IMR-90 (cell line): ENCODE measurements at regions not wholly inside any gene's neighbourhood (a gene's known extent, or its start where the extent isn't known, plus 50 kb on each side); places are given as distances from the start of the nearest gene placed in this dataset.

Experiments
- ATAC-seq: fragments of 200-7000 bp; cut with Tn5 transposase; 2 replicates; pipeline ENCODE4 v1.9.1; 2020; ENCODE audit warnings: low read depth, mild to moderate bottlenecking, moderate library complexity
- BruUV-seq: library from RNA; stranded (reverse); fragments of 400-500 nt; replicated peaks from 2 replicates; lab custom pipeline; 2021; lab: Mats Ljungman, UMichigan
- CTCF ChIA-PET: fragments of 300-600 bp; formaldehyde crosslinking; extraction: SDS; loops from one replicate; lab custom pipeline; 2021; ENCODE audit warnings: antibody characterized with exemption; lab: Yijun Ruan, JAX
- POLR2A ChIA-PET: fragments of 300-600 bp; sonication (Branson Sonifier 250); formaldehyde crosslinking; loops from one replicate; lab custom pipeline; 2022; ENCODE audit warnings: antibody characterized with exemption; ENCODE audit not compliant: unreplicated experiment; lab: Charles Lee
- DNase-seq: peaks from one replicate; pipeline ENCODE4 v3.0.0; 2013
- H2AFZ ChIP-seq: replicated peaks from 2 replicates; pipeline ENCODE3; 2013; ENCODE audit warnings: low read length, mild to moderate bottlenecking; ENCODE audit not compliant: poor library complexity
- H2AK5ac ChIP-seq: 2 replicates; pipeline ENCODE4 v1.6.1; 2013; ENCODE audit warnings: low read depth, low read length, inconsistent platforms
- H2AK9ac ChIP-seq: replicated peaks from 2 replicates; pipeline ENCODE3; 2013; ENCODE audit warnings: mild to moderate bottlenecking, low read depth, low read length, moderate library complexity; ENCODE audit not compliant: poor library complexity
- H2BK120ac ChIP-seq: 2 replicates; pipeline ENCODE4 v1.6.1; 2013; ENCODE audit warnings: low read depth, low read length, inconsistent platforms
- H2BK15ac ChIP-seq: 3 replicates; pipeline ENCODE4 v1.6.1; 2013; ENCODE audit warnings: low read depth, low read length, inconsistent platforms
- H2BK20ac ChIP-seq: 2 replicates; pipeline ENCODE4 v1.6.1; 2013; ENCODE audit warnings: low read depth, mild to moderate bottlenecking, inconsistent platforms, low read length, moderate library complexity
- H2BK5ac ChIP-seq: 2 replicates; pipeline ENCODE4 v1.6.1; 2013; ENCODE audit warnings: mild to moderate bottlenecking, low read depth, low read length, inconsistent platforms; ENCODE audit not compliant: poor library complexity, severe bottlenecking
- H3K14ac ChIP-seq: replicated peaks from 2 replicates; pipeline ENCODE4 v1.6.1; 2013; ENCODE audit warnings: low read depth, low read length, inconsistent platforms
- H3K18ac ChIP-seq: 2 replicates; pipeline ENCODE4 v1.6.1; 2013; ENCODE audit warnings: low read depth, low read length, control low read depth
- H3K23ac ChIP-seq: 2 replicates; pipeline ENCODE4 v1.6.1; 2013; ENCODE audit warnings: low read depth, low read length, inconsistent platforms
- H3K27ac ChIP-seq: 2 replicates; pipeline ENCODE4 v1.5.1; 2013; ENCODE audit warnings: mild to moderate bottlenecking, control low read depth, low read length; ENCODE audit not compliant: insufficient read depth
- H3K27me3 ChIP-seq: 2 replicates; pipeline ENCODE4 v1.6.1; 2013; ENCODE audit warnings: low read length; ENCODE audit not compliant: control insufficient read depth, insufficient read depth
- H3K36me3 ChIP-seq: 2 replicates; pipeline ENCODE4 v1.6.1; 2013; ENCODE audit warnings: low read length, mixed read lengths; ENCODE audit not compliant: control insufficient read depth, insufficient read depth
- H3K4ac ChIP-seq: 2 replicates; pipeline ENCODE4 v1.6.1; 2013; ENCODE audit warnings: low read depth, low read length, inconsistent platforms
- H3K4me1 ChIP-seq: 2 replicates; pipeline ENCODE4 v1.6.1; 2013; ENCODE audit warnings: low read length, mixed read lengths; ENCODE audit not compliant: control insufficient read depth, insufficient read depth
- H3K4me2 ChIP-seq: 2 replicates; pipeline ENCODE4 v1.6.1; 2013; ENCODE audit warnings: low read depth, mild to moderate bottlenecking, control low read depth, low read length, moderate library complexity
- H3K4me3 ChIP-seq: 2 replicates; pipeline ENCODE4 v1.5.1; 2013; ENCODE audit warnings: low read depth, mild to moderate bottlenecking, control low read depth, low read length, moderate library complexity; ENCODE audit not compliant: insufficient read depth
- H3K56ac ChIP-seq: 2 replicates; pipeline ENCODE4 v1.6.1; 2013; ENCODE audit warnings: low read length, inconsistent platforms; ENCODE audit not compliant: insufficient read depth; ENCODE audit errors: extremely low read depth
- H3K79me1 ChIP-seq, 2 experiments: 2 replicates each; pipeline ENCODE4 v1.6.1; 2013; ENCODE audit warnings: low read length in 2 of 2, inconsistent platforms in 1 of 2, low read depth in 1 of 2
- H3K9ac ChIP-seq: 2 replicates; pipeline ENCODE4 v1.6.1; 2013; ENCODE audit warnings: low read depth, low read length, control low read depth
- H3K9me1 ChIP-seq: 2 replicates; pipeline ENCODE4 v1.6.1; 2013; ENCODE audit warnings: low read length, inconsistent platforms; ENCODE audit not compliant: insufficient read depth
- H3K9me3 ChIP-seq: 2 replicates; pipeline ENCODE4 v1.6.1; 2013; ENCODE audit warnings: low read length; ENCODE audit not compliant: control insufficient read depth, insufficient read depth
- H4K20me1 ChIP-seq: 2 replicates; pipeline ENCODE4 v1.6.1; 2013; ENCODE audit warnings: low read length, inconsistent platforms; ENCODE audit not compliant: insufficient read depth
- H4K5ac ChIP-seq: 2 replicates; pipeline ENCODE4 v1.6.1; 2013; ENCODE audit warnings: mild to moderate bottlenecking, low read depth, low read length, control low read depth
- H4K8ac ChIP-seq, 2 experiments: 2 replicates each; pipeline ENCODE4 v1.6.1; 2013; ENCODE audit warnings: low read depth in 2 of 2, low read length in 2 of 2, control low read depth in 1 of 2, inconsistent platforms in 1 of 2
- H4K91ac ChIP-seq: 2 replicates; pipeline ENCODE4 v1.6.1; 2013; ENCODE audit warnings: low read depth, low read length, inconsistent platforms; ENCODE audit not compliant: insufficient read depth
- BHLHE40 ChIP-seq: fragments of 150-350 bp; IDR thresholded peaks from 2 replicates; pipeline ENCODE4 v1.6.1; 2016; ENCODE audit warnings: mild to moderate bottlenecking, low read depth, low read length
- FOS ChIP-seq: fragments of 150-350 bp; IDR thresholded peaks from 2 replicates; pipeline ENCODE4 v1.6.1; 2016; ENCODE audit warnings: low read depth, low read length
- MAZ ChIP-seq: IDR thresholded peaks from 2 replicates; pipeline ENCODE4 v1.6.1; 2012; ENCODE audit warnings: low read depth, mild to moderate bottlenecking, low read length, improper control_type of control experiment, moderate library complexity, borderline replicate concordance
- RCOR1 ChIP-seq: IDR thresholded peaks from 2 replicates; pipeline ENCODE4 v1.6.1; 2012; ENCODE audit warnings: mild to moderate bottlenecking, low read length, improper control_type of control experiment; ENCODE audit not compliant: insufficient replicate concordance
- WGBS, 2 experiments: methylation state at CpG; one replicate each; pipeline versions ENCODE4 v1.1.5 to v1.1.7; 2013; ENCODE audit warnings: missing lambda C conversion rate in 2 of 2; ENCODE audit not compliant: insufficient read length in 1 of 2; ENCODE audit errors: extremely low coverage in 2 of 2; 5-methylcytosine and 5-hydroxymethylcytosine counted together
- dilution Hi-C: fragments of 300-500 bp; cut with HindIII; formaldehyde crosslinking; loops from one replicate; pipeline ENCODE4 v1.14.3; 2018; ENCODE audit warnings: low sequenced_read_pairs; ENCODE audit not compliant: unreplicated experiment
- in situ Hi-C: fragments of 300-500 bp; cut with MboI; formaldehyde crosslinking; loops from 3 replicates; pipeline ENCODE4 v1.14.3; 2019; ENCODE audit warnings: low sequenced_read_pairs, inconsistent platforms, mixed read lengths
- intact Hi-C: fragments of 100-400 bp; cut with micrococcal nuclease; formaldehyde crosslinking; loops from 2 replicates; pipeline ENCODE4 v1.10.0; 2022
- TF ChIP-seq, protein P1 (sequence below): conservative IDR thresholded peaks from 2 replicates; pipeline ENCODE4 v1.5.1; 2012; ENCODE audit warnings: mild to moderate bottlenecking, low read depth, low read length, improper control_type of control experiment

DNA sequence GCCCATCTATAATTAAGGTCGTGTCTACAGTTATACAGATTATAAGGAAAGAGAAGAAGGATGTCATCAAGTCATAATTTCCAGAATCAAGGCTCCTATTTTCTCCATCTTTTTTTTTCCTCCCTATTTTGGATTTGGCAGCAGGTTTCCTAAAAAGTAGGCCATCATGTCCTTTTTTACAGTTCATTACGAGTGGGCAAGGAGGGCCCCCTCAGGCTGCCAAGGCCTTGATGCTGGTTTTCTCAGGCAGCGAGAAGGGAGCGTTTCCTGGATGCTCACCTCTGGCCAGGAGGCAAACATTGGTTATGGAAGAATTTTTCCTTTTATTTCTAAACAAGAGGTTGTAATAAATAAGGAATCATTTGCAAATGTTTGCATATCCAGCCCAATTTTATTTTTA lies 414.6 kb downstream of the DHX35 start:
- H3K4ac ChIP-seq: no peak overlapping the region
- BruUV-seq: no TSS peak
- no peak for ATAC-seq
- H2AK5ac ChIP-seq: no peak overlapping the region
- TF ChIP-seq RCOR1 (no peak), FOS (no peak), BHLHE40 (no peak), MAZ (no peak)
- TF ChIP-seq, protein P1, sequence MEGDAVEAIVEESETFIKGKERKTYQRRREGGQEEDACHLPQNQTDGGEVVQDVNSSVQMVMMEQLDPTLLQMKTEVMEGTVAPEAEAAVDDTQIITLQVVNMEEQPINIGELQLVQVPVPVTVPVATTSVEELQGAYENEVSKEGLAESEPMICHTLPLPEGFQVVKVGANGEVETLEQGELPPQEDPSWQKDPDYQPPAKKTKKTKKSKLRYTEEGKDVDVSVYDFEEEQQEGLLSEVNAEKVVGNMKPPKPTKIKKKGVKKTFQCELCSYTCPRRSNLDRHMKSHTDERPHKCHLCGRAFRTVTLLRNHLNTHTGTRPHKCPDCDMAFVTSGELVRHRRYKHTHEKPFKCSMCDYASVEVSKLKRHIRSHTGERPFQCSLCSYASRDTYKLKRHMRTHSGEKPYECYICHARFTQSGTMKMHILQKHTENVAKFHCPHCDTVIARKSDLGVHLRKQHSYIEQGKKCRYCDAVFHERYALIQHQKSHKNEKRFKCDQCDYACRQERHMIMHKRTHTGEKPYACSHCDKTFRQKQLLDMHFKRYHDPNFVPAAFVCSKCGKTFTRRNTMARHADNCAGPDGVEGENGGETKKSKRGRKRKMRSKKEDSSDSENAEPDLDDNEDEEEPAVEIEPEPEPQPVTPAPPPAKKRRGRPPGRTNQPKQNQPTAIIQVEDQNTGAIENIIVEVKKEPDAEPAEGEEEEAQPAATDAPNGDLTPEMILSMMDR: no peak
- H4K8ac ChIP-seq: no peak overlapping the region
- no peaks in the 10 kb centered on the region for H3K36me3 ChIP-seq
- H2AFZ ChIP-seq: no peak overlapping the region
- ChIA-PET POLR2A (no interaction called here), CTCF (no interaction called here)
- no peak overlapping the region for H3K14ac ChIP-seq
- no peaks in the 10 kb centered on the region for H4K20me1 ChIP-seq
- in situ Hi-C loops (no loop called here), dilution Hi-C loops (no loop called here), intact Hi-C loops (no loop called here)
- no peak overlapping the region for H2BK5ac ChIP-seq
- no peaks in the 10 kb centered on the region for H3K4me1 ChIP-seq
- no peak overlapping the region for H2BK120ac ChIP-seq
- DNase-seq: no peak
- H2AK9ac ChIP-seq: no peak overlapping the region
- H3K18ac ChIP-seq: no peak overlapping the region
- H3K23ac ChIP-seq: no peak overlapping the region
- no peak overlapping the region for H4K91ac ChIP-seq
- H2BK15ac ChIP-seq: no peak overlapping the region
- WGBS, 2 experiments: no CpG with 5 or more reads among the region's 4 CpGs
- H3K9me1 ChIP-seq: no peaks in the 10 kb centered on the region
- H3K4me2 ChIP-seq: no peak overlapping the region
- H3K56ac ChIP-seq: no peak overlapping the region
- peaks cover 5% of the 10 kb centered on the region; the same call in 1 of the 2 replicates for H3K9me3 ChIP-seq
- no peak overlapping the region for H4K5ac ChIP-seq
- H3K27ac ChIP-seq: no peak overlapping the region
- no peaks in the 10 kb centered on the region for H3K79me1 ChIP-seq
- H2BK20ac ChIP-seq: no peak overlapping the region
- H3K27me3 ChIP-seq: no peaks in the 10 kb centered on the region
- H3K4me3 ChIP-seq: no peak overlapping the region
- H3K9ac ChIP-seq: no peak overlapping the region
